Endothelial cell of hepatic sinusoid (primary cell): ENCODE measurements at regions not wholly inside any gene's neighbourhood (a gene's known extent, or its start where the extent isn't known, plus 50 kb on each side); places are given as distances from the start of the nearest gene placed in this dataset.

Experiments
- in situ Hi-C: cut with HindIII; loops from 2 replicates; pipeline ENCODE4 v1.10.0; 2017; ENCODE audit warnings: low sequenced_read_pairs

GRCh38 chr2:60297296-60298005 lies 256.0 kb downstream of the BCL11A start:
- in situ Hi-C loops: no loop called here

- in situ Hi-C loops: no loop called here
These were observed 257.1 kb downstream of the BCL11A start for GRCh38 chr2:60296219-60296955.

- in situ Hi-C loops: no loop called here
These were observed 257.9 kb downstream of the BCL11A start for GRCh38 chr2:60295636-60295962.

GRCh38 chr2:60294901-60295635 lies 258.4 kb downstream of the BCL11A start:
- in situ Hi-C loops: no loop called here

GRCh38 chr2:60292242-60292641 lies 261.2 kb downstream of the BCL11A start:
- in situ Hi-C loops: no loop called here

- in situ Hi-C loops: no loop called here
These were observed 262.9 kb downstream of the BCL11A start for GRCh38 chr2:60290509-60290908.

GRCh38 chr2:60285626-60286316 lies 267.7 kb downstream of the BCL11A start:
- in situ Hi-C loops: no loop called here

- in situ Hi-C loops: no loop called here
These were observed 269.8 kb downstream of the BCL11A start for GRCh38 chr2:60283626-60284025.

GRCh38 chr2:60282886-60283285 lies 270.6 kb downstream of the BCL11A start:
- in situ Hi-C loops: no loop called here

- in situ Hi-C loops: no loop called here
These were observed 271.7 kb downstream of the BCL11A start for GRCh38 chr2:60281730-60282129.

GRCh38 chr2:60280238-60280637 lies 273.2 kb downstream of the BCL11A start:
- in situ Hi-C loops: no loop called here

- in situ Hi-C loops: no loop called here
These were observed 274.5 kb downstream of the BCL11A start for GRCh38 chr2:60278906-60279305.

GRCh38 chr2:60275958-60276357 lies 277.5 kb downstream of the BCL11A start:
- in situ Hi-C loops: no loop called here

GRCh38 chr2:60273836-60274235 lies 279.6 kb downstream of the BCL11A start:
- in situ Hi-C loops: no loop called here

GRCh38 chr2:60271713-60272112 lies 281.7 kb downstream of the BCL11A start:
- in situ Hi-C loops: no loop called here

GRCh38 chr2:60271131-60271530 lies 282.3 kb downstream of the BCL11A start:
- in situ Hi-C loops: no loop called here

GRCh38 chr2:60268661-60269060 lies 284.8 kb downstream of the BCL11A start:
- in situ Hi-C loops: no loop called here

- in situ Hi-C loops: no loop called here
These were observed 285.4 kb downstream of the BCL11A start for GRCh38 chr2:60268032-60268431.

GRCh38 chr2:60267122-60267521 lies 286.3 kb downstream of the BCL11A start:
- in situ Hi-C loops: no loop called here

GRCh38 chr2:60262178-60262577 lies 291.3 kb downstream of the BCL11A start:
- in situ Hi-C loops: no loop called here

- in situ Hi-C loops: no loop called here
These were observed 292.7 kb downstream of the BCL11A start for GRCh38 chr2:60260639-60261296.
